Activated T-helper 1 cell treated with anti-CD3 and anti-CD28 coated beads, Interleukin-12 subunit alpha, Interleukin-12 subunit beta, Interleukin-2, Interleukin-4 antibody, amounts not matched to agents 30 ng/mL and 10 ng/mL and 1 ng/mL, durations not matched to agents 14 hours and 24 hours and 36 hours (primary cell): ENCODE measurements at regions not wholly inside any gene's neighbourhood (a gene's known extent, or its start where the extent isn't known, plus 50 kb on each side); places are given as distances from the start of the nearest gene placed in this dataset.
"Not testable (repeated sequence)": the region's sequence is repeated elsewhere in the genome, so short reads cannot be mapped to it uniquely, and the experiment has no call there.

Experiments used
- DNase-seq: peaks from one replicate; pipeline ENCODE4 v3.0.0; 2021; ENCODE audit warnings: low spot score
- H3K27ac Mint-ChIP-seq: one replicate; pipeline ENCODE4 v1.8.0; 2021; ENCODE audit warnings: mild to moderate bottlenecking, mixed read lengths
- H3K27me3 Mint-ChIP-seq: one replicate; pipeline ENCODE4 v1.8.0; 2022; ENCODE audit warnings: mild to moderate bottlenecking, moderate library complexity, mixed read lengths; ENCODE audit not compliant: insufficient read depth
- H3K36me3 Mint-ChIP-seq: one replicate; pipeline ENCODE4 v1.8.0; 2021; ENCODE audit warnings: low read depth, mixed read lengths
- H3K4me1 Mint-ChIP-seq: one replicate; pipeline ENCODE4 v1.8.0; 2021; ENCODE audit warnings: low read depth, mixed read lengths
- H3K4me3 Mint-ChIP-seq: one replicate; pipeline ENCODE4 v1.8.0; 2021; ENCODE audit warnings: mild to moderate bottlenecking, moderate library complexity, mixed read lengths
- H3K9me3 Mint-ChIP-seq: one replicate; pipeline ENCODE4 v1.8.0; 2021; ENCODE audit warnings: mixed read lengths
- intact Hi-C: fragments of 100-400 bp; cut with micrococcal nuclease; formaldehyde crosslinking; loops from one replicate; pipeline ENCODE4 v1.15.1; 2024

DNA sequence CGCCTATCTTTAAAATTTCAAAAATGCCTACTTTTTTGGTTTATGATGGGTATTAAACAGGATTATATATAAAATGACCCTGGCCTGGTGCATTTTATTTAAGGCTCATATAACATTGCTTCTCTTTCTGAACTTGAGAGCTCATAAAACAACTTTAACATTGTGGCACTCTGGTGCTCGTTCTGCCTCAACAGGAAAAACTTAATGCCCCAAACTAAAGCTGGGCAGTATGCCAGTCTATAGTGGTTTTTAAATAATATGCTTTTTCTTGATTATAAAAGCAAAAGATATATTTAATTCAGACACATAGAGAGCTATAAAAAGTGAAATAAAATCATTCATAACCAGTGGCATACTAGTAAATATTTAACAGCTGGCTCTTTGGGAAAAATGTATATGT, 269.3 kb upstream of the GULP1 start:
- intact Hi-C loops: no loop called here
- no peak for DNase-seq
- Mint-ChIP-seq H3K9me3 (peaks cover 3% of the 10 kb centered on the region), H3K27me3 (peaks cover 2% of the 10 kb centered on the region), H3K4me1 (no peaks in the 10 kb centered on the region), H3K36me3 (no peaks in the 10 kb centered on the region), H3K27ac (no peak overlapping the region), H3K4me3 (no peak overlapping the region)

- Mint-ChIP-seq H3K4me1 (no peaks in the 10 kb centered on the region), H3K27ac (no peak overlapping the region), H3K36me3 (no peaks in the 10 kb centered on the region), H3K4me3 (no peak overlapping the region), H3K9me3 (peaks cover 3% of the 10 kb centered on the region), H3K27me3 (peaks cover 2% of the 10 kb centered on the region)
- intact Hi-C loops: no loop called here
- no peak for DNase-seq
Measured at GRCh38 chr2:188023035-188023434, 268.6 kb upstream of the GULP1 start.

DNA sequence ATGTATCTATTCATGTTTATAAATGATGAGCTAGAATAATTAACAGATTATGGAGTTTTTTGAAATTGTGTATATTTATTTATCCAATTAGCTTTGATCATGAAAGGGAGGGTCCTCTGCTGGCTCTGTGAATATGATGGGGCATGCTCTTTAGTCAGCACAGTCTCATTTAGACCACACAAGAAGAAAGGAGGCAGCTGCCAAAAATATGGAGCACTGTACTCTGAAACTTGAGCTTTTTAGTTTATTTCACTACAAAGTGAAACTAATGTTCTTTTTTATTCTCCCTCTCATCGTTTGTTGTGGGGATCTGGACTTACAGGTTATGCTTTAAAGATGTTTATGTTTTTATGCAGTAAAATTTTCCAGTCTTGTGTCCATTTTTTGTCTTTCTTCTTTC, 266.9 kb upstream of the GULP1 start:
- Mint-ChIP-seq H3K36me3 (no peaks in the 10 kb centered on the region), H3K9me3 (no peaks in the 10 kb centered on the region), H3K4me1 (no peaks in the 10 kb centered on the region), H3K4me3 (no peak overlapping the region), H3K27me3 (peaks cover 2% of the 10 kb centered on the region), H3K27ac (no peak overlapping the region)
- DNase-seq: no peak
- intact Hi-C loops: no loop called here

DNA sequence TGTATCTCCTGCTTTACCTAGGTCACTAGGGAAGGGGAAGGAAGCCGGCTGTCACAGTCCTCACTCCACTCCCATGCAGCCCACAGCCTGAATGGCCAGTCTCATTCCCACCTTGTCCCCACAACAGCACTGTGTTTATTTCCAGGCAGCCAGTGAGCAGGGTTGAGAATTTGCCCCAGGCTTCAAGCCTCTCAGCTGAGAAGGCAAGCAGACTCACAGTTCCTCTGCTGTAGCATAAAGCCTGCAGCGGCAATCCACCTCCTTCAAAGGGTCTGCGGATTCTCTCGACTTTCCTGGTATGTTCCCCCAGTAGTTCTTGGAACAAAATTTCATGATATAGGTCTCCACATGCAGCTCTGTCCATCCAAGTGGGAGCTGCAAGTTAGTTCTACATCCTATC, 262.9 kb upstream of the GULP1 start:
- Mint-ChIP-seq H3K9me3 (no peaks in the 10 kb centered on the region), H3K27me3 (peaks cover 2% of the 10 kb centered on the region), H3K36me3 (no peaks in the 10 kb centered on the region), H3K27ac (no peak overlapping the region), H3K4me1 (no peaks in the 10 kb centered on the region), H3K4me3 (no peak overlapping the region)
- intact Hi-C loops: no loop called here
- DNase-seq: no peak

- Mint-ChIP-seq H3K4me3 (no peak overlapping the region), H3K4me1 (no peaks in the 10 kb centered on the region), H3K36me3 (no peaks in the 10 kb centered on the region), H3K9me3 (no peaks in the 10 kb centered on the region), H3K27ac (no peak overlapping the region), H3K27me3 (peaks cover 3% of the 10 kb centered on the region)
- intact Hi-C loops: no loop called here
- DNase-seq: no peak
Measured at GRCh38 chr2:188032306-188032705, 259.4 kb upstream of the GULP1 start.

DNA sequence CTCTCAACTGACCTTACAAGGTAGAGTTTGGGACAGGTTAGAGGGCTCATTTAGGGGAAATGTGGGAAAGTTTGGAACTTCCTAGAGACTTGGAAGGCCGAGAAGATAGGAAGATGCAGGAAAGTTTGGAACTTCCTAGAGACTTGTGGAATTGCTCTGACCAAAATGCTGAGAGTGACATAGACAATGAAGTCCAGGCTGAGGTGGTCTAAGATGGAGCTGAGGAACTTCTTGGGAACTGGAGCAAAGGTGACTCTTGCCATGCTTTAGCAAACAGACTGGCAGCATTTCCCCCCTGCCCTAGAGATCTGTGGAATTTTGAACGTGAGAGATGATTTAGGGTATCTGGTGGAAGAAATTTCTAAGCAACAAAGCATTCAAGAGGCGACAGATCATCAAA, 258.9 kb upstream of the GULP1 start:
- Mint-ChIP-seq H3K27me3 (peaks cover 2% of the 10 kb centered on the region), H3K4me1 (no peaks in the 10 kb centered on the region), H3K4me3 (no peak overlapping the region), H3K36me3 (no peaks in the 10 kb centered on the region), H3K9me3 (no peaks in the 10 kb centered on the region), H3K27ac (no peak overlapping the region)
- DNase-seq: no peak
- intact Hi-C loops: no loop called here

DNA sequence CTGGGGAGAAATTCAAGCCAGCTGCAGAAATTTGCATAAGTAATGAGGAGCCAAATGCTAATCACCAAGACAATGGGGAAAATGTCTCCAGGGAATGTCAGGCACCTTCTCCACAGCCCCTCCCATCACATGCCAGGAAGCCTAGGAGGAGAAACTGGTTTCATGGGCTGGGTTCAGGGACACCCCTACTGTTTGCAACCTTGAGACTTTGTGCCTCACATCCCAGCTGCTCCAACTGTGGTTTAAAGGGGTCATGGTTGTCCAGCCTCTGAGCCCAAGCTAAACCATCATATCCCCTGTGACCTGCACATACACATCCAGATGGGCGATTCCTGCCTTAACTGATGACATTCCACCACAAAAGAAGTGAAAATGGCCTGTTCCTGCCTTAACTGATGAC, 258.4 kb upstream of the GULP1 start:
- H3K9me3 Mint-ChIP-seq, H3K27ac Mint-ChIP-seq, H3K27me3 Mint-ChIP-seq, H3K36me3 Mint-ChIP-seq, DNase-seq, H3K4me3 Mint-ChIP-seq, intact Hi-C loops, H3K4me1 Mint-ChIP-seq: not testable (repeated sequence)

DNA sequence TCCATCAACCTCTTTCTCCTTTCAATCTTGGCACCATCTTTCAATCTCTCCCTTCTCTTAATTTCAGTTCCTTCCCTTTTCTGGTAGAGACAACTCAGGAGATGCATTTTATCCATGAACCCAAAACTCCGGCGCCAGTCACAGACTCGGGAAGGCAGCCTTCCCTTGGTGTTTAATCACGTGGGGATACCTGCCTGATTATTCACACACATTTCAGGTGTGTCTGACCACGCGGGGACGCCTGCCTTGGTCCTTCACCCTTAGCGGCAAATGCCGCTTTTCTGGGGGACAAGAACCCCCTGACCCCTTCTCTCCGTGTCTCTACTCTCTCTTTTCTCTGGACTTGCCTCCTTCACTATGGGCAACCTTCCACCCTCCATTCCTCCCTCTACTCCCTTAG, 257.6 kb upstream of the GULP1 start:
- H3K36me3 Mint-ChIP-seq, H3K4me1 Mint-ChIP-seq, DNase-seq, H3K27me3 Mint-ChIP-seq, intact Hi-C loops, H3K9me3 Mint-ChIP-seq, H3K4me3 Mint-ChIP-seq, H3K27ac Mint-ChIP-seq: not testable (repeated sequence)

DNA sequence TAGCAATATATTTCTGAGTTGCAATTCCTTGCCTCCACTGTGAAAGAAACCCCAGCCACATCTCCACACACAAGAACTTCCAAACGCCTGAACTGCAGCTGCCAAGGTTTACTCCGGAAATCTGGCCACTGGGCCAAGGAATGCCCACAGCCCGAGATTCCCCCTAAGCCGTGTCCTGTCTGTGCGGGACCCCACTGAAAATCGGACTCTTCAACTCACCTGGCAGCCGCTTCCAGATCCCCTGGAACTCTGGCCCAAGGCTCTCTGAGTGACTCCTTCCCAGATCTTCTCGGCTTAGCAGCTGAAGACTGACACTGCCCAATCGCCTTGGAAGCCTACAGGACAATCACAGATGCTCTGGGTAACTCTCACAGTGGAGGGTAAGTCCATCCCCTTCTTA, 256.3 kb upstream of the GULP1 start:
- DNase-seq, H3K4me3 Mint-ChIP-seq, H3K27me3 Mint-ChIP-seq, H3K9me3 Mint-ChIP-seq, intact Hi-C loops, H3K4me1 Mint-ChIP-seq, H3K27ac Mint-ChIP-seq, H3K36me3 Mint-ChIP-seq: not testable (repeated sequence)

GRCh38 chr2:188036786-188037185, 254.9 kb upstream of the GULP1 start:
- H3K4me1 Mint-ChIP-seq, H3K4me3 Mint-ChIP-seq, DNase-seq, intact Hi-C loops, H3K27me3 Mint-ChIP-seq, H3K27ac Mint-ChIP-seq, H3K9me3 Mint-ChIP-seq, H3K36me3 Mint-ChIP-seq: not testable (repeated sequence)

GRCh38 chr2:188039307-188039706, 252.4 kb upstream of the GULP1 start:
- Mint-ChIP-seq H3K27me3 (peaks cover 2% of the 10 kb centered on the region), H3K4me1 (no peaks in the 10 kb centered on the region), H3K27ac (no peak overlapping the region), H3K36me3 (no peaks in the 10 kb centered on the region), H3K9me3 (no peaks in the 10 kb centered on the region), H3K4me3 (no peak overlapping the region)
- intact Hi-C loops: no loop called here
- DNase-seq: no peak

DNA sequence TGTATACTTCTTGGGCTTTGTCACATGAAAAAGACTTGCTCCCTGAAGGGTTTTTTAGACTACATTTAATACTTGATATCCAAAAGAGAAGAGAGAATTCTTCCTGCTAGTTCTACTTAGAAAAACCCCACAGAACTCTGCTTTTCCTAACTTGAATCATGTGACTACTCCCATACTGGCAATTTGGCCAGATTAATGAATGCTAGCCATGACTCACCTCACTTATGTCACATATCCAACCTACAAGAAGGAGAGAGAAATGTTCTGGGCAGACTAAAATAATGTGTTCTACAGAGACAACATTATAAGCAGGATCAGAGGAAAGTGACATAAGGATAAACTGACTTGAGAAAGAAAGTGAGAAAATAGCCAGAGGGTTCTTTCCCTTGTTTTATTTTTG, 249.3 kb upstream of the GULP1 start:
- no peaks in the 10 kb centered on the region for H3K36me3 Mint-ChIP-seq
- H3K4me1 Mint-ChIP-seq: no peaks in the 10 kb centered on the region
- no peak overlapping the region for H3K27ac Mint-ChIP-seq
- no peaks in the 10 kb centered on the region for H3K27me3 Mint-ChIP-seq
- no peaks in the 10 kb centered on the region for H3K9me3 Mint-ChIP-seq
- DNase-seq: no peak
- intact Hi-C loops: no loop called here
- H3K4me3 Mint-ChIP-seq: no peak overlapping the region

DNA sequence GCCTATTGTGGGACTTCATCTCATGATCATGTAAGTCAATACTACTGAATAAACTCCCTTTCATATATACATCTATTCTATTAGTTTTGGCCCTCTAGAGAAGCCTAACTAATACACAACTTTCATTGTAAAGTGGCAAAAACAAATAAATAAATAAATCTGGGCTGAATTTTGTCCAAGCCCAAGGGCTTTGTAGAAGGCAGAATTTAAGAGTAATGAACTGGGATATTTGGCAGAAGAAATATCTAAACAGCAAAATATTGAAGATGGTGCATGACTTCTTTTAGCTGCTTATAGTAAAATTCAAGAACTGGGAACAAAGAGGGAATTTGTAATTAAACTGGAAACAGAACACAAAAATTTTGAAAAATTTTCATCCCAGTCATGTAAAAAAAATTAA, 246.7 kb upstream of the GULP1 start:
- H3K4me3 Mint-ChIP-seq: no peak overlapping the region
- no peak overlapping the region for H3K27ac Mint-ChIP-seq
- DNase-seq: no peak
- no peaks in the 10 kb centered on the region for H3K27me3 Mint-ChIP-seq
- intact Hi-C loops: no loop called here
- H3K36me3 Mint-ChIP-seq: no peaks in the 10 kb centered on the region
- H3K4me1 Mint-ChIP-seq: no peaks in the 10 kb centered on the region
- H3K9me3 Mint-ChIP-seq: no peaks in the 10 kb centered on the region

DNA sequence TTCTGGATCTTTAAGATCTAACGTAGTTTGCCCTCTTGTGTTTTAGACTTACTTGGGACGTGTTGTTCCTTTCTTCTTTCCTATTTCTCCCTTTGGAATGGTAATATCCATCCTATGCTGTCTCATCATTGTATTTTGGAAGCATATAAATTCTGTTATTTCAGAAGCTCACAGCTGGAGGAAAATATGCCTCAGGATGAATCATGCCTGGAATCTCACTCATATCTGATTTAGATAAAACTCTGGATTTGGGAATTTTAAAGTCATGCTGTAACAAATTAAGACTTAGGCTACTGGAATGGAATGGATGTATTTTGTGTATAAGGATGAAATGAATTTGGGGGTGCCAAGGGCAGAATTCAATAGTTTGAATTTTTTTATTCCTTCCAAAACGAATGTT, 245.2 kb upstream of the GULP1 start:
- H3K9me3 Mint-ChIP-seq: no peaks in the 10 kb centered on the region
- H3K36me3 Mint-ChIP-seq: no peaks in the 10 kb centered on the region
- intact Hi-C loops: no loop called here
- DNase-seq: no peak
- H3K4me3 Mint-ChIP-seq: no peak overlapping the region
- H3K27me3 Mint-ChIP-seq: no peaks in the 10 kb centered on the region
- H3K4me1 Mint-ChIP-seq: no peaks in the 10 kb centered on the region
- H3K27ac Mint-ChIP-seq: no peak overlapping the region
